PC-3 (cell line): ENCODE measurements at regions not wholly inside any gene's neighbourhood (a gene's known extent, or its start where the extent isn't known, plus 50 kb on each side); places are given as distances from the start of the nearest gene placed in this dataset.

Experiments used
- EZH2 ChIP-seq: fragments of 300-600 bp; sonication (generic); IDR thresholded peaks from one replicate; pipeline ENCODE4 v1.6.1; 2017; ENCODE audit warnings: antibody characterized with exemption, mild to moderate bottlenecking, low read length; ENCODE audit not compliant: unreplicated experiment
- EZH2phosphoT487 ChIP-seq: fragments of 300-600 bp; sonication (generic); IDR thresholded peaks from 2 replicates; pipeline ENCODE4 v1.6.1; 2018; ENCODE audit warnings: mild to moderate bottlenecking, antibody characterized with exemption, low read length, borderline replicate concordance
- TF ChIP-seq, protein P1 (sequence below): fragments of 300-600 bp; sonication (generic); conservative IDR thresholded peaks from 2 replicates; pipeline ENCODE4 v1.5.1; 2017; ENCODE audit warnings: antibody characterized with exemption, low read depth, mild to moderate bottlenecking, low read length

GRCh38 chr11:69879729-69880005, 60.5 kb upstream of the FGF3 start:
- TF ChIP-seq EZH2 = no peak
- TF ChIP-seq, protein P1, sequence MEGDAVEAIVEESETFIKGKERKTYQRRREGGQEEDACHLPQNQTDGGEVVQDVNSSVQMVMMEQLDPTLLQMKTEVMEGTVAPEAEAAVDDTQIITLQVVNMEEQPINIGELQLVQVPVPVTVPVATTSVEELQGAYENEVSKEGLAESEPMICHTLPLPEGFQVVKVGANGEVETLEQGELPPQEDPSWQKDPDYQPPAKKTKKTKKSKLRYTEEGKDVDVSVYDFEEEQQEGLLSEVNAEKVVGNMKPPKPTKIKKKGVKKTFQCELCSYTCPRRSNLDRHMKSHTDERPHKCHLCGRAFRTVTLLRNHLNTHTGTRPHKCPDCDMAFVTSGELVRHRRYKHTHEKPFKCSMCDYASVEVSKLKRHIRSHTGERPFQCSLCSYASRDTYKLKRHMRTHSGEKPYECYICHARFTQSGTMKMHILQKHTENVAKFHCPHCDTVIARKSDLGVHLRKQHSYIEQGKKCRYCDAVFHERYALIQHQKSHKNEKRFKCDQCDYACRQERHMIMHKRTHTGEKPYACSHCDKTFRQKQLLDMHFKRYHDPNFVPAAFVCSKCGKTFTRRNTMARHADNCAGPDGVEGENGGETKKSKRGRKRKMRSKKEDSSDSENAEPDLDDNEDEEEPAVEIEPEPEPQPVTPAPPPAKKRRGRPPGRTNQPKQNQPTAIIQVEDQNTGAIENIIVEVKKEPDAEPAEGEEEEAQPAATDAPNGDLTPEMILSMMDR = no peak
- TF ChIP-seq EZH2phosphoT487 = no peak
